ENCODE measurements at regions not wholly inside any gene's neighbourhood (a gene's known extent, or its start where the extent isn't known, plus 50 kb on each side); places are given as distances from the start of the nearest gene placed in this dataset.
"Not testable (repeated sequence)": the region's sequence is repeated elsewhere in the genome, so short reads cannot be mapped to it uniquely, and the experiment has no call there.

DNA sequence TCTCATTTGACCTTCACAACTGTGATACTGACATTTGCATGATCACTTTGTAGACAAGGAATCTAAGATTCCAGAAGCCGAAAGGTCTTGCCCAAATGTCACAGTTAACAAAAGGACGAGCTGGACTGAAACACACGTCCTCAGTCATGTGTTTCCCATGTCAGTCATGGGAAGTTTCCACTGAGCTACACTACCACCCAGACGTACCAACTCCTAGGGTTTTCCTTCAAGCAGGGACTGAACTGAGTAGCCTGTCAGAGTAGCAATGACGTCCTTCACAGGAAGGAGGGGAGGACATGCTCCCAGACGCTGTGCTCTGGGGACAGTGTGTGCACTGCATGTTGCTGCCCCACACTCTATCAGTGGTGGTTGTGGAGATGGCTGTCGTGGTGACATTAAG, 215.8 kb upstream of the SMLR1 start:
- DNase-seq, result no peak

GRCh38 chr6:130613176-130613575, 214.0 kb upstream of the SMLR1 start:
- no peak for DNase-seq

DNA sequence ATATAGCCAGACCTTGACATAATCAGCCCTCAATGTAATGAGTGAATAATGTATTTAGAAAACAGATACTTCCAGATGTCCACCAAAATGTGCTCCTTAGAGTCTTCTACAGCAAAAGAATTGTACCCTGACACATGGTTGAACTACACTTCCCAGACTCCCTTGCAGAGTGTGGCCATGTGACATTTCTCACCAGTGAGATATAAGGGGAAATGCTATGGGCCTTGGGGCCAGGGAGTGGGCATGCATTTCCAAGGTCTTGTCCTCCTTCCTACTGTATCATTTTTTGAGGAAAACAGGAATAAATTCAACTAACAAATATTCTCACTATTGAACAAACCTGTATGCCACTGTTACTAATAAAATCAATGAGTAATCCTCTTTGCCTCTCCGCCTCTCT, 211.4 kb upstream of the SMLR1 start:
- DNase-seq, result no peak

GRCh38 chr6:130617658-130618057, 209.5 kb upstream of the SMLR1 start:
- no peak for DNase-seq

GRCh38 chr6:130618806-130619205, 208.4 kb upstream of the SMLR1 start:
- not testable (repeated sequence) for DNase-seq

GRCh38 chr6:130620338-130620781, 206.8 kb upstream of the SMLR1 start:
- no peak for DNase-seq

- DNase-seq, result no peak
Observed at GRCh38 chr6:130622142-130622541, 205.1 kb upstream of the SMLR1 start.

- no peak for DNase-seq
Observed at GRCh38 chr6:130624046-130624445, 203.2 kb upstream of the SMLR1 start.

GRCh38 chr6:130625825-130626527, 201.2 kb upstream of the SMLR1 start:
- no peak for DNase-seq

- DNase-seq, result no peak
Observed at GRCh38 chr6:130628862-130629261, 198.3 kb upstream of the SMLR1 start.

GRCh38 chr6:130629640-130630039, 197.6 kb upstream of the SMLR1 start:
- DNase-seq, result no peak

DNA sequence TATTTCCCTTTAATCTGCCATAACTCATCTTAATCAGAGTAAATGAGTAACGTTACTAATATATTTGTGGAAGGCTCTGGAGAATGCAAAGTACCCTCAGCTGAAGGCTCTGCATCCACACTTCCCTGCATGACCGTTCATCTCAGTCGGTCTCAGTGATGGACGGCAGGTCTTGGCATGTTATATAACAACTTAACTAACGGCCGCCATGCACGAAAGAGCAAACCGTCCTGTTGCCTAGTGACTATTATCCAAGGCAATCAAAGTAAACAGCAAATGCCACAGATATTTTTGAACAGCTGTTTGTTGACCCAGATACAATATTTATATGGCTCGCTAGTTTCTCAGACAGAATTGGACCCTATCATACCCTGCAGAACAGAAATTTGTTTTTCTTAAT, 194.9 kb upstream of the SMLR1 start:
- no peak for DNase-seq

GRCh38 chr6:130632897-130633296, 194.3 kb upstream of the SMLR1 start:
- DNase-seq, result no peak

- no peak for DNase-seq
Observed at GRCh38 chr6:130643361-130643760, 183.8 kb upstream of the SMLR1 start.

- no peak for DNase-seq
Observed at GRCh38 chr6:130644175-130644574, 183.0 kb upstream of the SMLR1 start.

DNA sequence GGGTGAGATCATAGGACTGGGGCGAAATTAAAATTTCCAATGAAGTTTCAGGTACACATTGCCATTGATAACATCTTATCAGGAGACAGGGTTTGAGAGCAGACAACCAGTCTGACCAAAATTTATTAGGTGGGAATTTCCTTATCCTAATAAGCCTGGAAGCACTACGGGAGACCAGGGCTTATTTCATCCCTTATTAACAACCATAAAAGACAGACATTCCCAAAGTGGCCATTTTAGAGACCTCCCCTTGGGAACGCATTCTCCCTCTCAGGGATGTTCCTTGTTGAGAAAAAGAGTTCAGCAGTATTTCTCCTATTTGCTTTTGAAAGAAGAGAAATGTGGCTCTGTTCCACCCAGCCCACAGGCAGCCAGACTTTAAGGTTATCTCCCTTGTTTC, 182.4 kb upstream of the SMLR1 start:
- DNase-seq, result not testable (repeated sequence)

DNA sequence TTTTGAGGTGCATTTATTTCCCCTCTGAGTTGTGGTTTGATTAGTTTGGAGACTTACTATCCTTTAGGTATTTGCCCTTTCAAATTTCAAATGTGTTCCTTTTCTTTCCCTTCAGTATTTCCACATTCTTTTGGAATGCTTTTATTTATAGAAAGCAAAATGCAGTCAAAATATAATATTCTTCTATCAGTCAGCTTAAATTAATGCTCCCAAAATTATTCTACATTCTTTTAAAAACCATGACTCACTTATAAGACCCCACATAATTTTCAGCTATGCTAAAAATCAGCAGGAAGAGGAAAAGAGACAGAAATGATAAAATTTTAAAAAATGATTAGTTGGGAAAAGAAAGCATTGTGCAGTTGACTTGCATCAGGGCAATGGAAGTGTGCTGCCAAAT, 180.0 kb upstream of the SMLR1 start:
- no peak for DNase-seq

- DNase-seq, result no peak
Observed at GRCh38 chr6:130655586-130655985, 171.6 kb upstream of the SMLR1 start.

GRCh38 chr6:130661077-130661476, 166.1 kb upstream of the SMLR1 start:
- no peak for DNase-seq

DNA sequence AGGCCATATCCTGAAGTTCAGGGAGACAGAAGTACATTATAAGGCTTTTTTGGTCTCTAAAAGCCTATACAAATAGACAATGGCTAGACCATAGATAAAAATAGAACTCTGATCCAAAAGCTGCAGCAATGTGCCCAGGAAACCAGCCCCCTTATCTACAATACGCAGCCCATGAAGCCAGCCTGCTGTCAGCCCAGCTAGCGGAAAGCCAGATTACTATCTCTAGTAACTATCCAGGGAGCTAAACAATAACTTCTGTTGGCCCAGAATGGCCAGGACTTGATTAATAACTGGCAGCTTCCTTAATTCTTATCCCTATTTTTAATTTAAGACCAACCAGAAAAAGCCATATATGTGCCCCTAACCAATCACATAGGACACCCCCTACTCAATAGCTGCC, 160.4 kb upstream of the SMLR1 start:
- DNase-seq, result no peak

DNA sequence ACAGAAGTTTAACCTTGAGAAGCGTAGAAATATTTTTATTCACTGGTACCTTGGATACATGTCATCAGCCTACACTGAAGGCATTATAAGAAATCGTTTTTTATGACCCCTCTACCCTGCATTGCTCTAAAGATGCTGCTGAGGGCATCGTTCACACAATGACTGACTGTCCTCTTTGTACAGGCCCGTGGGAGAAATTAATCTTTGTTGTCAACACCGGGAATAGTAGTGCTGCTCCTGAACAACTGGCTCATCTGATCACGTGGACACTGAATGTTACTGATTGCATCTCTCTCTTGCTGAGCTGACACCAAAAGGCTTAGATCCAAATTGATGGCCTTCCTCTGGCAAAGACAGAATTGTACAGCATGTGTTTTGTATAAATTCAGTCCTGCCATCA, 157.1 kb upstream of the SMLR1 start:
- DNase-seq, result no peak

DNA sequence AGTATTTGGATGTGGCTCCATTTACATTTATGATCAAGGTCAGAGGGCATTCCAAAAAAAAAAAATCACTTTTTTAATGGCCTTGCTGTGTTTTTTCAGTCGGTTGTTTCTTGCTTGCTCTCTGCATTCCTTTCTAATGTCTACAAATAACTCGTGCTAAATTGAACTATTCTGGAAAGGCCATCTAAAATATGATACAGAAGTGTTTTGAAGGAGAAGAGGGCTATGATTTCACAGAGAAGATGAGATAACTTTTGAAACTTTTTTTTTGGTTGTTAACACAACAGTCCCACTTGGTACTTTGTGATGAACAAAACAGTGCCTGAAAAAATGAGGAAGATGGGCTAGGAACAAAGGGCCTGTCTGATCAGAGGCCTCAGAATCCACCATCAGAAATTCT, 156.1 kb upstream of the SMLR1 start:
- no peak for DNase-seq

DNA sequence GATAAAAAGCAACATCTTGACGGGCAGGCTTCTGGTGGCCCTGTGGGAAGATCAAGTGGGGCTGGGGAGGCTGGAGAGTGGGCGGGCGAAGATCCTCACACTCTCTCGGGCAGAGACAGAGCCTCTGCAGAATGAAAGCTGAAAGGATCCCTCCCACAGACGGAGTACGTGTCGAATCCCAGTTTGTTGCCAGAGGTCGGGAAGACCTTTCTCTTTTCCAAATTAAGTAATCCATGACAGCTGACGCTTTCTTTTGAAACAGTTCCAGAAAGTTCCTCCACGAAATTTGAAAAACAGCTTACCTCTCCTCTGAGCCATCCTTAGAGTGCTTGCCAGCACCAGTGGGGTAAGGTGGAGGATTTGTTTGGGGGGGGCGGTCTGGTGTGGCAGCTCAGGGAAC, 155.6 kb upstream of the SMLR1 start:
- DNase-seq, result no peak

DNA sequence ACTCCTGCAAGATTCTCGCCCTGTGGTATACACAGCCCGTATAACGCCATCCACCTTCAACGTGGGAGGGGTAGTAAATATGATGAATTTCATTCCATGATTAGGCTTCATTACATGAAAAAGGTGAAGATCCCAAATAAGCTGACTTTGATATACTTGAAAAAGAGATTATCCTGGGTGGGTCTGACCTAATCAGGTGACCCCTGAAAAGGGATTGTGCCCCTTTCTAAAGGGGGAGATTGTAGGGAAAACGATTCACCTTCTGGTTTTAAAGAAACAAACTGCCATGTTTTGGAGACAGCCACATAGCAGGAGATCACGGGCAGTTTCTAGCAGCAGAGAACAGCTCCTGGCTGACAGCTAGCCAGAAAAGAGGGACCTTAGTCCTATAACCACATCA, 155.1 kb upstream of the SMLR1 start:
- DNase-seq, result no peak

DNA sequence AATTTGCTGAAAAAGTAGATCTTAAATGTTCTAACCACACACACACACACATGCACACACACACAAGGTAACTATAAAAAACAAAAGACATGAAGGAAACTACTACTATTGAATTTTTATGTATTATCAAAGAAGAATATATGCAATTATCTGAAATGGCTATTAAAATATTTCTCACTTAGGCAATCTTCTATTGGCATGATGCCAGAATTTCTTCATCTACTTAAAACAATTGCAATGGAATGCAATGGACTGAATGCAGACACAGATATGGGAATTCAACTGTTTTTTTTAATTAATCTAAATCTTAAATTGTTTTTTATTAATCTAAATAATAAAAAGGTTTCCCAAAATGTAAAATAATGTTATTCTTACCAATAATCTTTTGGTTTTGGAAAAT, 152.6 kb upstream of the SMLR1 start:
- no peak for DNase-seq

DNA sequence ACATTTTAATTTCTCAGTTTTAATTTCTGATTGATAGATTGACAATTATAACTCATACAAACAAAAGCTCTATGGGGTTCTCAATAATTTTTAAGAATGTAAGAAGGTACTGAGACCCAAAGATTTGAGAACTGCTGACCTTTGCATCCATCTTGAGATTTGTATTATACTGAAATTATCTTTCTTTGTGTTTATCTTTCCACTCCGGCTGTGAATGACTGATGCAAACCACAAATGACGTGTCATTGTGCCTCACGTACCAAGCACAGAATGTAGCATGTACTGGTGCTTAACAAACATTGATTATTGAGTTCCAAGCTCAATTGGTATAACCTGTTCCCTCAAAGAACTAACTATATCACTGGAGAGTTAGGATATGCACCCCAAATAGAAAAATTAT, 152.1 kb upstream of the SMLR1 start:
- no peak for DNase-seq

Data from activated gamma-delta T cell treated with Interleukin-2 at 50 U/mL for 16 hours (primary cell).